ENCODE measurements at regions not wholly inside any gene's neighbourhood (a gene's known extent, or its start where the extent isn't known, plus 50 kb on each side); places are given as distances from the start of the nearest gene placed in this dataset.

- 82 to 85% methylated on average over 2 of the region's 2 CpGs for WGBS, 2 donors
Measured at GRCh38 chr4:22999419-22999818, 306.7 kb downstream of the GBA3 start.

GRCh38 chr4:22997358-22998224, 304.9 kb downstream of the GBA3 start:
- no peak for TF ChIP-seq EP300 (IDR thresholded peaks at IDR 0.05)
- TF ChIP-seq CTCF (IDR thresholded peaks at IDR 0.05) = no peak
- no peak for TF ChIP-seq POLR2AphosphoS5 (IDR thresholded peaks at IDR 0.05)
- no peak for TF ChIP-seq POLR2A (IDR thresholded peaks at IDR 0.05)
- H3K9me3 ChIP-seq = no peaks in the 10 kb centered on the region
- no peaks in the 10 kb centered on the region for H3K4me1 ChIP-seq
- H3K36me3 ChIP-seq = no peaks in the 10 kb centered on the region
- H3K4me3 ChIP-seq = no peak overlapping the region
- DNase-seq (no peak), ATAC-seq (ENCODE audit: low FRiP score in 2 of 2) (no peak)
- H3K27ac ChIP-seq = no peak overlapping the region
- 88 to 92% methylated on average over 12 of the region's 12 CpGs for WGBS, 2 donors
- H3K27me3 ChIP-seq = no peaks in the 10 kb centered on the region

More at GRCh38 chr4:22999419-22999818, 306.7 kb downstream of the GBA3 start:
- no peaks in the 10 kb centered on the region for H3K9me3 ChIP-seq
- ATAC-seq (ENCODE audit: low FRiP score in 2 of 2) = no peak
- TF ChIP-seq CTCF (IDR thresholded peaks at IDR 0.05) (no peak), POLR2A (IDR thresholded peaks at IDR 0.05) (no peak)
- no peak for DNase-seq
- no peaks in the 10 kb centered on the region for H3K36me3 ChIP-seq
- no peak overlapping the region for H3K4me3 ChIP-seq
- no peaks in the 10 kb centered on the region for H3K27me3 ChIP-seq
- H3K27ac ChIP-seq = no peak overlapping the region
- H3K4me1 ChIP-seq = no peaks in the 10 kb centered on the region

- ATAC-seq (ENCODE audit: low FRiP score in 2 of 2) (no peak), DNase-seq (no peak)
- no peaks in the 10 kb centered on the region for H3K9me3 ChIP-seq
- WGBS, 2 donors = 25 to 33% methylated on average over 1 of the region's 1 CpG
- TF ChIP-seq EP300 (IDR thresholded peaks at IDR 0.05) = no peak
- TF ChIP-seq CTCF (IDR thresholded peaks at IDR 0.05) = no peak
- no peaks in the 10 kb centered on the region for H3K4me1 ChIP-seq
- H3K36me3 ChIP-seq = no peaks in the 10 kb centered on the region
- H3K27ac ChIP-seq = no peak overlapping the region
- no peak overlapping the region for H3K4me3 ChIP-seq
- no peaks in the 10 kb centered on the region for H3K27me3 ChIP-seq
Measured at GRCh38 chr4:22991576-22991975, 298.8 kb downstream of the GBA3 start.

- Histone ChIP-seq H3K4me1 (no peaks in the 10 kb centered on the region), H3K27ac (no peak overlapping the region), H3K9me3 (peaks cover 0 to 7% (median 3%) of the 10 kb centered on the region in 4 donors), H3K36me3 (no peaks in the 10 kb centered on the region), H3K4me3 (no peak overlapping the region), H3K27me3 (no peaks in the 10 kb centered on the region)
- DNase-seq (no peak), ATAC-seq (ENCODE audit: low FRiP score in 2 of 2) (no peak)
- TF ChIP-seq CTCF (IDR thresholded peaks at IDR 0.05) (no peak), POLR2AphosphoS5 (IDR thresholded peaks at IDR 0.05) (no peak), EP300 (IDR thresholded peaks at IDR 0.05) (no peak), POLR2A (IDR thresholded peaks at IDR 0.05) (no peak)
Measured at GRCh38 chr4:22988526-22988925, 295.8 kb downstream of the GBA3 start.

- H3K27ac ChIP-seq = no peak overlapping the region
- ATAC-seq (ENCODE audit: low FRiP score in 2 of 2) (no peak), DNase-seq (no peak)
- no peaks in the 10 kb centered on the region for H3K36me3 ChIP-seq
- no peak for TF ChIP-seq POLR2AphosphoS5 (IDR thresholded peaks at IDR 0.05)
- no peak for TF ChIP-seq CTCF (IDR thresholded peaks at IDR 0.05)
- no peak for TF ChIP-seq POLR2A (IDR thresholded peaks at IDR 0.05)
- no peak for TF ChIP-seq EP300 (IDR thresholded peaks at IDR 0.05)
- WGBS, 2 donors = 66 to 67% methylated on average over 5 of the region's 5 CpGs
- peaks cover 0 to 7% (median 3%) of the 10 kb centered on the region in 4 donors for H3K9me3 ChIP-seq
- no peaks in the 10 kb centered on the region for H3K4me1 ChIP-seq
- H3K4me3 ChIP-seq = no peak overlapping the region
- no peaks in the 10 kb centered on the region for H3K27me3 ChIP-seq
Measured at GRCh38 chr4:22987870-22988269, 295.1 kb downstream of the GBA3 start.
